Endodermal cell (in vitro differentiated cells): ENCODE measurements at regions not wholly inside any gene's neighbourhood (a gene's known extent, or its start where the extent isn't known, plus 50 kb on each side); places are given as distances from the start of the nearest gene placed in this dataset.

ENCODE experiments used
- DNase-seq: peaks from one replicate; pipeline ENCODE4 v3.0.0-alpha.2; 2017
- H3K27ac ChIP-seq: 2 replicates; pipeline ENCODE4 v1.5.1; 2013; ENCODE audit warnings: mild to moderate bottlenecking, low read depth, low read length, moderate library complexity
- H3K27me3 ChIP-seq: 2 replicates; pipeline ENCODE4 v1.6.1; 2013; ENCODE audit warnings: mild to moderate bottlenecking, low read length, moderate library complexity; ENCODE audit not compliant: insufficient read depth, control insufficient read depth, poor library complexity, severe bottlenecking
- H3K36me3 ChIP-seq: 2 replicates; pipeline ENCODE4 v1.7.0; 2013; ENCODE audit warnings: mild to moderate bottlenecking, low read length, moderate library complexity; ENCODE audit not compliant: control insufficient read depth, insufficient read depth
- H3K4me1 ChIP-seq: one replicate; pipeline ENCODE4 v1.7.0; 2013; ENCODE audit warnings: low read length; ENCODE audit not compliant: control insufficient read depth, insufficient read depth
- H3K4me3 ChIP-seq: 2 replicates; pipeline ENCODE4 v1.5.1; 2013; ENCODE audit warnings: mild to moderate bottlenecking, low read length, moderate library complexity
- H3K9ac ChIP-seq: 2 replicates; pipeline ENCODE4 v1.6.1; 2013; ENCODE audit warnings: mild to moderate bottlenecking, low read length, moderate library complexity; ENCODE audit not compliant: poor library complexity, severe bottlenecking; ENCODE audit errors: extremely low read depth
- H3K9me3 ChIP-seq: 2 replicates; pipeline ENCODE4 v1.6.1; 2013; ENCODE audit warnings: mild to moderate bottlenecking, low read length, moderate library complexity; ENCODE audit not compliant: control insufficient read depth
- H3K27ac Mint-ChIP-seq: 2 replicates; pipeline ENCODE4 v1.8.0; 2020; ENCODE audit warnings: mixed read lengths
- H3K27me3 Mint-ChIP-seq: 2 replicates; pipeline ENCODE4 v1.8.0; 2021; ENCODE audit warnings: mild to moderate bottlenecking, mixed read lengths; ENCODE audit not compliant: insufficient read depth
- H3K36me3 Mint-ChIP-seq: 2 replicates; pipeline ENCODE4 v1.8.0; 2020; ENCODE audit warnings: low read depth, mixed read lengths
- H3K4me1 Mint-ChIP-seq: 2 replicates; pipeline ENCODE4 v1.8.0; 2020; ENCODE audit warnings: mixed read lengths
- H3K4me3 Mint-ChIP-seq: 2 replicates; pipeline ENCODE4 v1.8.0; 2020; ENCODE audit warnings: mild to moderate bottlenecking, moderate library complexity, mixed read lengths
- H3K9me3 Mint-ChIP-seq: 2 replicates; pipeline ENCODE4 v1.8.0; 2020; ENCODE audit warnings: mild to moderate bottlenecking, mixed read lengths
- WGBS, 2 experiments: methylation state at CpG; one replicate each; pipeline versions ENCODE4 v1.1.5 to v1.1.7; 2013; ENCODE audit warnings: missing lambda C conversion rate in 2 of 2, mixed read lengths in 1 of 2; ENCODE audit not compliant: insufficient coverage in 1 of 2, insufficient read length in 1 of 2; 5-methylcytosine and 5-hydroxymethylcytosine counted together
- TF ChIP-seq, protein P1 (sequence below): fragments of 200-600 bp; sonication (generic); conservative IDR thresholded peaks from 2 replicates; pipeline ENCODE4 v1.5.0; 2021; ENCODE audit warnings: antibody characterized with exemption, mild to moderate bottlenecking

DNA sequence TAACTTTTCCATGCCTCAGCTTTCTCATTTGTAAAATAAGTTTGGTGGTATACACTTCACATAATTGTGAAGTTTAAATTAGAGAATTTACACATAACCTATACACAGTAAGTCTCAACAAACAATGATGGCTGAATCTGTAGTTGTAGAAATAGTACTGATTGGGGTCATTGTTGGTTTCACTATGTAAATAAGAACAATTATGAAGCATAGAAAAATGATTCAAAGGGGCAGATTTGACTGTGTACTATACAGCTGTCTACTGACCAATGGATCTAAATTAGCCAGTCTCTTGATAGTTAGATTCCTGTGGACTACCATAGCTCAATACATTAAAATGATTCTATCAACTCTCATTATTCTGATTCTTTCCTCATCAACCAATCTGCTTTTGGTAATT lies 181.1 kb upstream of the STXBP5 start:
- H3K36me3 Mint-ChIP-seq: no peaks in the 10 kb centered on the region
- H3K4me3 Mint-ChIP-seq: no peak overlapping the region
- TF ChIP-seq, protein P1, sequence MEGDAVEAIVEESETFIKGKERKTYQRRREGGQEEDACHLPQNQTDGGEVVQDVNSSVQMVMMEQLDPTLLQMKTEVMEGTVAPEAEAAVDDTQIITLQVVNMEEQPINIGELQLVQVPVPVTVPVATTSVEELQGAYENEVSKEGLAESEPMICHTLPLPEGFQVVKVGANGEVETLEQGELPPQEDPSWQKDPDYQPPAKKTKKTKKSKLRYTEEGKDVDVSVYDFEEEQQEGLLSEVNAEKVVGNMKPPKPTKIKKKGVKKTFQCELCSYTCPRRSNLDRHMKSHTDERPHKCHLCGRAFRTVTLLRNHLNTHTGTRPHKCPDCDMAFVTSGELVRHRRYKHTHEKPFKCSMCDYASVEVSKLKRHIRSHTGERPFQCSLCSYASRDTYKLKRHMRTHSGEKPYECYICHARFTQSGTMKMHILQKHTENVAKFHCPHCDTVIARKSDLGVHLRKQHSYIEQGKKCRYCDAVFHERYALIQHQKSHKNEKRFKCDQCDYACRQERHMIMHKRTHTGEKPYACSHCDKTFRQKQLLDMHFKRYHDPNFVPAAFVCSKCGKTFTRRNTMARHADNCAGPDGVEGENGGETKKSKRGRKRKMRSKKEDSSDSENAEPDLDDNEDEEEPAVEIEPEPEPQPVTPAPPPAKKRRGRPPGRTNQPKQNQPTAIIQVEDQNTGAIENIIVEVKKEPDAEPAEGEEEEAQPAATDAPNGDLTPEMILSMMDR: no peak

DNA sequence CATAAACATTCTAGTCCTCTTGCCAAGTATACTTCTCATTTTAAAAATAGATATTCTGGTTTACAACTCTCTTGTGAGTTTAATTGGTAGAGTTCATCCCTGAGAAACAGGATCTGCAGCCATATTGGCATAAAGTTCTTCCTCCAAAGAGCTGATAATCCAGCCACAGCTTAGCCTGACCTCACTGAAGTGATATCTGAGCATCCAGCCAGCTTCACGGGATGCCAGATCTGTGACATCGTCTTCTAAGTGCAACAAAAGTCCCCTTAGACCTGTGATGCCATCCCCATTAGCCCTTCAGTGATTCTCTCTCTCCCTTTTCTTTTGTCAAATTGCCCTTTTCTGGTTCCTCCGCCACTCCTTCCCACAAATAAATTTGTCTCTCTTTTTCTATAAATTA lies 180.6 kb upstream of the STXBP5 start:
- no peak for DNase-seq
- Histone ChIP-seq H3K27me3 (no peaks in the 10 kb centered on the region), H3K4me3 (no peak overlapping the region), H3K9ac (no peak overlapping the region), H3K36me3 (no peaks in the 10 kb centered on the region), H3K27ac (no peak overlapping the region), H3K9me3 (no peaks in the 10 kb centered on the region), H3K4me1 (no peaks in the 10 kb centered on the region)
- TF ChIP-seq, protein P1: no peak
- Mint-ChIP-seq H3K27ac (no peak overlapping the region), H3K4me3 (no peak overlapping the region), H3K4me1 (no peaks in the 10 kb centered on the region), H3K27me3 (no peaks in the 10 kb centered on the region), H3K9me3 (no peaks in the 10 kb centered on the region), H3K36me3 (no peaks in the 10 kb centered on the region)
- WGBS, 2 experiments: 92 to 95% methylated on average over 2 to 3 of the region's 3 CpGs

More for the DNA sequence above, 181.1 kb upstream of the STXBP5 start:
- H3K27me3 ChIP-seq: no peaks in the 10 kb centered on the region
- Mint-ChIP-seq H3K27ac (no peak overlapping the region), H3K9me3 (no peaks in the 10 kb centered on the region), H3K4me1 (no peaks in the 10 kb centered on the region), H3K27me3 (no peaks in the 10 kb centered on the region)
- DNase-seq: no peak
- H3K27ac ChIP-seq: no peak overlapping the region
- no peaks in the 10 kb centered on the region for H3K9me3 ChIP-seq
- H3K9ac ChIP-seq: no peak overlapping the region
- no peak overlapping the region for H3K4me3 ChIP-seq
- no peaks in the 10 kb centered on the region for H3K36me3 ChIP-seq
- no peaks in the 10 kb centered on the region for H3K4me1 ChIP-seq

DNA sequence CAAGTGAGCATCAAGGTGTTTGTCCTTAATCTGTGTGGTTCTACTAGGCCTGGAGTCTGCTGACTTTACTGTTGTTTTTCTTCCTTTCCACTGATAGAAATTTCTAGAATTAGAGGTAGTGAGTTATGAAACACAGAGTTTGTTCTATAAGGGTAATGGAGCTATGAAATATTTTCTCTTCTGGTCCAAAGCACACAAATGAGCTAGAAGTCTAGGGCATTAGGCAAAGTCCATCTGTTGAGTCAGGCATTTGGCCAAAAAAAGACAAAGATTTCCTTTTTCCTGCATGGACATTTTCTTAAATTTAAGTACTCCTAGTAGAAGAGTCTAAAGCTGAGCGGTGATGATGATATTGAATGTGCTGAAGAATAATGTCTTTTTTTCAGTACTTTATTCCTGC lies 174.3 kb upstream of the STXBP5 start:
- no peaks in the 10 kb centered on the region for H3K27me3 Mint-ChIP-seq
- H3K36me3 ChIP-seq: no peaks in the 10 kb centered on the region
- H3K9me3 ChIP-seq: no peaks in the 10 kb centered on the region
- TF ChIP-seq, protein P1: no peak
- no CpG with 5 or more reads among the region's 1 CpG for WGBS, 2 experiments
- H3K36me3 Mint-ChIP-seq: no peaks in the 10 kb centered on the region
- H3K27ac ChIP-seq: no peak overlapping the region
- H3K27me3 ChIP-seq: no peaks in the 10 kb centered on the region
- no peak overlapping the region for H3K4me3 Mint-ChIP-seq
- no peak overlapping the region for H3K4me3 ChIP-seq
- no peaks in the 10 kb centered on the region for H3K9me3 Mint-ChIP-seq
- H3K9ac ChIP-seq: no peak overlapping the region
- DNase-seq: no peak
- peaks cover 1% of the 10 kb centered on the region for H3K4me1 Mint-ChIP-seq
- no peaks in the 10 kb centered on the region for H3K4me1 ChIP-seq
- no peak overlapping the region for H3K27ac Mint-ChIP-seq
